ENCODE measurements at regions not wholly inside any gene's neighbourhood (a gene's known extent, or its start where the extent isn't known, plus 50 kb on each side); places are given as distances from the start of the nearest gene placed in this dataset.
A peak's percentile ranks its signal among the peaks of the same experiment; 100 is the strongest.

GRCh38 chr4:32985256-32985655, 2265.1 kb downstream of the PCDH7 start:
- H3K4me2 ChIP-seq (ENCODE audit: low read length) = peak overlapping the region; percentile 35; the same call in 1 of the 2 replicates
- H4K20me1 ChIP-seq (ENCODE audit: low read length) = no peaks in the 10 kb centered on the region
- no peaks in the 10 kb centered on the region for H3K9me3 ChIP-seq (ENCODE audit: low read length)
- no TSS peak for BruUV-seq (replicated peaks)
- H3K79me2 ChIP-seq (ENCODE audit: low read length) = no peaks in the 10 kb centered on the region
- H3K4me1 ChIP-seq (ENCODE audit: insufficient read depth, low read length) = peaks cover 21% of the 10 kb centered on the region
- H3K9me2 ChIP-seq (replicated peaks; ENCODE audit: low read length) = no peaks in the 10 kb centered on the region
- peak; percentile 65 for ATAC-seq
- ChIA-PET CTCF (no interaction called here), POLR2A (ENCODE audit: unreplicated experiment) (no interaction called here)
- no peaks in the 10 kb centered on the region for H3K27me3 ChIP-seq (ENCODE audit: low read length)
- no peak overlapping the region for H2AFZ ChIP-seq (ENCODE audit: low read length)
- H3F3A ChIP-seq (ENCODE audit: low read length, unreplicated experiment) = no peaks in the 10 kb centered on the region
- H3K4me3 ChIP-seq (ENCODE audit: low read length) = no peak overlapping the region
- H3K9ac ChIP-seq (ENCODE audit: low read length) = no peak overlapping the region
- H3K27ac ChIP-seq (ENCODE audit: low read length) = peak overlapping the region; percentile 67
- no peak for TF ChIP-seq EZH2phosphoT487 (IDR thresholded peaks at IDR 0.05; ENCODE audit: borderline replicate concordance, low read length)
- TF ChIP-seq EZH2 (IDR thresholded peaks at IDR 0.05; ENCODE audit: low read length, unreplicated experiment) = no peak
- no peak for TF ChIP-seq CTCF (conservative IDR thresholded peaks at IDR 0.05; ENCODE audit: low read depth, low read length)
- no peaks in the 10 kb centered on the region for H3K36me3 ChIP-seq (ENCODE audit: low read depth, low read length)
- peak; percentile 56 for DNase-seq
- intact Hi-C loops (cut with micrococcal nuclease) = no loop called here

- ChIA-PET CTCF (interaction anchor here (0.6 kb wide), 1 partner anchor 163 kb away, joined by 4 read pairs; no protein-coding TSS in a partner anchor), POLR2A (ENCODE audit: unreplicated experiment) (no interaction called here)
- TF ChIP-seq CTCF (conservative IDR thresholded peaks at IDR 0.05; ENCODE audit: low read depth, low read length) (no peak), EZH2phosphoT487 (IDR thresholded peaks at IDR 0.05; ENCODE audit: borderline replicate concordance, low read length) (no peak), EZH2 (IDR thresholded peaks at IDR 0.05; ENCODE audit: low read length, unreplicated experiment) (no peak)
- H3K9me3 ChIP-seq (ENCODE audit: low read length) = no peaks in the 10 kb centered on the region
- DNase-seq (peak; percentile 69), ATAC-seq (peak; percentile 86)
- peaks cover 21% of the 10 kb centered on the region for H3K4me1 ChIP-seq (ENCODE audit: insufficient read depth, low read length)
- no peaks in the 10 kb centered on the region for H3K27me3 ChIP-seq (ENCODE audit: low read length)
- H3F3A ChIP-seq (ENCODE audit: low read length, unreplicated experiment) = no peaks in the 10 kb centered on the region
- H3K79me2 ChIP-seq (ENCODE audit: low read length) = no peaks in the 10 kb centered on the region
- H3K4me3 ChIP-seq (ENCODE audit: low read length) = no peak overlapping the region
- H3K36me3 ChIP-seq (ENCODE audit: low read depth, low read length) = no peaks in the 10 kb centered on the region
- H4K20me1 ChIP-seq (ENCODE audit: low read length) = no peaks in the 10 kb centered on the region
- peak overlapping the region; percentile 19; the same call in 1 of the 2 replicates for H3K4me2 ChIP-seq (ENCODE audit: low read length)
- no TSS peak for BruUV-seq (replicated peaks)
- H2AFZ ChIP-seq (ENCODE audit: low read length) = no peak overlapping the region
- no peak overlapping the region for H3K9ac ChIP-seq (ENCODE audit: low read length)
- H3K27ac ChIP-seq (ENCODE audit: low read length) = peak overlapping the region; percentile 29; the same call in 1 of the 2 replicates
- no peaks in the 10 kb centered on the region for H3K9me2 ChIP-seq (replicated peaks; ENCODE audit: low read length)
- intact Hi-C loops (cut with micrococcal nuclease) = loop anchor here (1.0 kb wide), 1 partner anchor 197 kb away; no protein-coding TSS in a partner anchor
Measured at GRCh38 chr4:32986236-32986635, 2266.1 kb downstream of the PCDH7 start.

- Histone ChIP-seq H3F3A (ENCODE audit: low read length, unreplicated experiment) (no peaks in the 10 kb centered on the region), H2AFZ (ENCODE audit: low read length) (no peak overlapping the region), H3K9ac (ENCODE audit: low read length) (no peak overlapping the region), H3K9me3 (ENCODE audit: low read length) (no peaks in the 10 kb centered on the region), H3K4me3 (ENCODE audit: low read length) (no peak overlapping the region), H3K27me3 (ENCODE audit: low read length) (no peaks in the 10 kb centered on the region), H3K27ac (ENCODE audit: low read length) (no peak overlapping the region), H3K79me2 (ENCODE audit: low read length) (no peaks in the 10 kb centered on the region), H3K4me2 (ENCODE audit: low read length) (no peak overlapping the region), H3K4me1 (ENCODE audit: insufficient read depth, low read length) (peaks cover 21% of the 10 kb centered on the region), H3K36me3 (ENCODE audit: low read depth, low read length) (no peaks in the 10 kb centered on the region), H4K20me1 (ENCODE audit: low read length) (no peaks in the 10 kb centered on the region), H3K9me2 (replicated peaks; ENCODE audit: low read length) (no peaks in the 10 kb centered on the region)
- no TSS peak for BruUV-seq (replicated peaks)
- ATAC-seq = no peak
- ChIA-PET CTCF (interaction anchor here (0.6 kb wide), 1 partner anchor 162 kb away, joined by 4 read pairs; no protein-coding TSS in a partner anchor), POLR2A (ENCODE audit: unreplicated experiment) (no interaction called here)
- TF ChIP-seq CTCF (conservative IDR thresholded peaks at IDR 0.05; ENCODE audit: low read depth, low read length) (no peak), EZH2 (IDR thresholded peaks at IDR 0.05; ENCODE audit: low read length, unreplicated experiment) (no peak), EZH2phosphoT487 (IDR thresholded peaks at IDR 0.05; ENCODE audit: borderline replicate concordance, low read length) (no peak)
- intact Hi-C loops (cut with micrococcal nuclease) = no loop called here
- no peak for DNase-seq
Measured at GRCh38 chr4:32987111-32987510, 2266.9 kb downstream of the PCDH7 start.
